ENCODE measurements at regions not wholly inside any gene's neighbourhood (a gene's known extent, or its start where the extent isn't known, plus 50 kb on each side); places are given as distances from the start of the nearest gene placed in this dataset.

GRCh38 chr13:105255472-105255871 is 1280.0 kb downstream of the EFNB2 start:
- TF ChIP-seq FOXM1 (IDR thresholded peaks at IDR 0.05; ENCODE audit: borderline replicate concordance, low read depth) = no peak
- TF ChIP-seq RAD21 (IDR thresholded peaks at IDR 0.05; ENCODE audit: low read depth) = no peak
- no peak for TF ChIP-seq MAX (IDR thresholded peaks at IDR 0.05)
- no peak for TF ChIP-seq TCF12 (IDR thresholded peaks at IDR 0.05; ENCODE audit: low read depth)
- TF ChIP-seq EP300 (IDR thresholded peaks at IDR 0.05; ENCODE audit: borderline replicate concordance) = no peak
- no peak for TF ChIP-seq YY1 (IDR thresholded peaks at IDR 0.05; ENCODE audit: low read depth)
- TF ChIP-seq REST (IDR thresholded peaks at IDR 0.05; ENCODE audit: low read depth) = no peak
- TF ChIP-seq CEBPB (IDR thresholded peaks at IDR 0.05) = no peak
- no peak for TF ChIP-seq TAF1 (IDR thresholded peaks at IDR 0.05; ENCODE audit: low read depth)
- TF ChIP-seq TEAD4 (IDR thresholded peaks at IDR 0.05) = no peak
- no peak for TF ChIP-seq USF1 (IDR thresholded peaks at IDR 0.05)
- no peak for TF ChIP-seq NFIC (IDR thresholded peaks at IDR 0.05)
- TF ChIP-seq CREB1 (IDR thresholded peaks at IDR 0.05; ENCODE audit: low read depth) = no peak
- TF ChIP-seq EGR1 (IDR thresholded peaks at IDR 0.05) = no peak
